SU-DHL-6 (cell line): ENCODE measurements at regions not wholly inside any gene's neighbourhood (a gene's known extent, or its start where the extent isn't known, plus 50 kb on each side); places are given as distances from the start of the nearest gene placed in this dataset.

ENCODE experiments used
- CTCF ChIP-seq: fragments of 200-600 bp; sonication (generic); IDR thresholded peaks from one replicate; pipeline ENCODE4 v1.5.1; 2017; ENCODE audit warnings: antibody characterized with exemption, mild to moderate bottlenecking, low read length, moderate library complexity; ENCODE audit not compliant: insufficient read depth, poor library complexity, severe bottlenecking
- EZH2phosphoT487 ChIP-seq: fragments of 200-600 bp; sonication (generic), shearing (Covaris generic); conservative IDR thresholded peaks from 2 replicates; pipeline ENCODE4 v1.6.1; 2018; ENCODE audit warnings: mild to moderate bottlenecking, antibody characterized with exemption, low read length, moderate library complexity, mixed read lengths

GRCh38 chr6:82494367-82494766 is 130.8 kb downstream of the TPBG start:
- TF ChIP-seq CTCF (no peak), EZH2phosphoT487 (no peak)
